LHCN-M2 (cell line): ENCODE measurements at regions not wholly inside any gene's neighbourhood (a gene's known extent, or its start where the extent isn't known, plus 50 kb on each side); places are given as distances from the start of the nearest gene placed in this dataset.
A peak's percentile ranks its signal among the peaks of the same experiment; 100 is the strongest.
"Not testable (repeated sequence)": the region's sequence is repeated elsewhere in the genome, so short reads cannot be mapped to it uniquely, and the experiment has no call there.

Experiments used
- DNase-seq: peaks from one replicate; pipeline ENCODE4 v3.0.0-alpha.2; 2012; ENCODE audit warnings: low read depth

- DNase-seq: no peak
Observed at GRCh38 chr9:129561594-129562281, 59.2 kb downstream of the C9orf50 start.

DNA sequence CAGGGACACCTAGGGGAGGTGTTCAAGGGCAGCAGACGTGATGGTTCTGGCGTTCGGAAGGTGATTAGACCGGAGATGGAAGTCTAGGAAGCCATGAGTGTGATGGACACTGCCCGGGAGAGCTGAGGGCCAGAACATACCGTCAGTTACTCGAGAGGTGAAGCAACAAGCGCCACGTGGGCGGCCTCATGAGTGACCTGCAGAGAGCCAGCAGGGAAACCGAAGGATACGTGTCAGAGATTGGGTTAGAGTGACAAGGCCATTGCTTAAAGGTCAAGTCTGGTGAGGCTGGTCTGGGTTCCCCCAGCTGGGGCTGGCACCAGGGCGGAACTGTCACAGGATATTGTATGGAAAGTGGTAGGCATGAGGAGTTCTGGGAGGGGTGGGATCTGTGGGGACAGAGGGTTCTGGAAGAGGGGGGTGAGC, 60.0 kb downstream of the C9orf50 start:
- DNase-seq: no peak

- no peak for DNase-seq
Observed at GRCh38 chr9:129559506-129559881, 61.4 kb downstream of the C9orf50 start.

- no peak for DNase-seq
Observed at GRCh38 chr9:129558551-129559505, 62.1 kb downstream of the C9orf50 start.

DNA sequence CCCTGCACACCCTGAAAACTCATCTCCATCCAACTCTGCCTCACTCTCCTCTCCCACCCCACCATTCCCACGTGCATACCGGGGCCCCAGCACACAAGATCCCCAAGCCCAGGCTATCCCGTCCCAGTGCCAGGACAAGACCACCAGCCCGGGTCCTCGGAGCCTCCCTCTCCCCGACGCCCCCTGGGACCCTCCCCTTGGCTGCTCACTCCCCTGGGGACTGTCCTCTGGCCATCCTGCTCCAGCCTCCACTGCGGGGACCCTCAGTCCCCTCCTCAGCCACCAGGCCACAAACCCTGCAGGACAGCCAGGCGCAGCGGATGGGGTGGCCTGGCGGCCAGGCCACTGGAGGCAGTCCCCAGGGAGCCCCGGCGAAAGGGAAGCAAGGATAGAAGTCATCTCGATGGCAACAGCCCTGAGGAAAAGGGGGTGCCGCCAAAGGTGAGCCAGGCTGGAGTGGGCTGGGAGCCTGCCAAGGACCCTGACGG, 62.8 kb downstream of the C9orf50 start:
- no peak for DNase-seq

- DNase-seq: no peak
Observed at GRCh38 chr9:129557192-129558036, 63.5 kb downstream of the C9orf50 start.

GRCh38 chr9:129556491-129557191, 64.3 kb downstream of the C9orf50 start:
- no peak for DNase-seq

GRCh38 chr9:129555512-129556215, 65.2 kb downstream of the C9orf50 start:
- DNase-seq: no peak

GRCh38 chr9:129554649-129555048, 66.3 kb downstream of the C9orf50 start:
- no peak for DNase-seq

DNA sequence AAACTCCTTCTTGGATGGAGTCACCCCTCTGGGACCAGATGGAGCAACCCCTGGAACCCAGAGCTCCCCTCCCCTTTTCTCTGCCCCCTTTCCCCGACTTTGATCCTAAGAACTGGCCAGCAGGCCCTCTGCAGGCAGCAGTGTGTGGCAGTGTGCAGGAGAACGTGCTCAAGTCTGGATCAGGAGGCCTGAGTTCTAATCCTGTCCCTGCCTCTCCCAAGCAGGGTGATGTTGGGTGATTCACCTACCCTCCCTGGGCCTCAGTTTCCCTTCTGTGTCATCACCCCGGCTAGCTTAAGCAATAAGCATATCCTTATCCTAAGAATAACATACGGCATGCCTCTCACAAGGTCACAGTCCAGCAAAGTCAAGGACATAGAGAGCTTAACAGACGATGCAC, 67.6 kb downstream of the C9orf50 start:
- no peak for DNase-seq

GRCh38 chr9:129552064-129552463, 68.8 kb downstream of the C9orf50 start:
- DNase-seq: no peak

DNA sequence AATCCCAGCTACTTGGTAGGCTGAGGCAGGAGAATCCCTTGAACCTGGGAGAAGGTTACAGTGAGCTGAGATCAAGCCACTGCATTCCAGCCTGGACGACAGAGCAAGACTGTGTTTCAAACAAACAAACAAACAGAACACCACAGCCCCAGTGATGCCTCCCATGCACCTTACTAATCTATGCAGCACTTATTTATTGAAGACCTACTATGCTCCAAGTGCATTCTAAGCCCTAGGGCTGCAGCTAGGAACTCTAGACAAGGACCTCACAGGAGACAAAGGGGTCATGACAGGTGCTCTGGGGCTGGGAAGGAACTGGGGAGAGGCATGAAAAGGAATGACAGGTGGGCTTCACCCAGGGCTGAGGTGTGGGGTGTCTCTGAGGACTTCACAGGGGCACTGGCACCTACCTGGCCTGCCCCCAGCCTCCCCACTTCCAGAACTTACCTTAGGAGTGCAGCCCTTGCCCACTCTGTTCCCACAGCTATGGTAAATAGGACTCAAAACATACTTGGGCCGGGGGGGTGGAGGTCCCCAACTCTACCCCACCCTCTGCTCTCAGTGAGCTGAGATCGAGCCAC, 69.4 kb downstream of the C9orf50 start:
- DNase-seq: no peak

DNA sequence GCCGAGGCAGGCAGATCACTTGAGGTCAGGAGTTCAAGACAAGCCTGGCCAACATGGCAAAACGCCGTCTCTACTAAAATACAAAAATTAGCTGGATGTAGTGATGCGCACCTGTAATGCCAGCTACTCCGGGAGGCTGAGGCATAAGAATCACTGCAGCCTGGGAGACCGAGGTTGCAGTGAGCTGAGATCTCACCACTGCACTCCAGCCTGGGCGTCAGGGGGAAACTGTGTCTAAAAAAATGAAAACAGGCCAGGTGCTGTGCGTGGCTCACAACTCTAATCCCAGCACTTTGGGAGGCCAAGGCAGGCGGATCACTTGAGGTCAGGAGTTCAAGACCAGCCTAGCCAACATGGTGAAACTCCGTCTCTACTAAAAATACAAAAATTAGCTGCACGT, 69.9 kb downstream of the C9orf50 start:
- DNase-seq: not testable (repeated sequence)

GRCh38 chr9:129550199-129550839, 70.6 kb downstream of the C9orf50 start:
- DNase-seq: peak; percentile 32

DNA sequence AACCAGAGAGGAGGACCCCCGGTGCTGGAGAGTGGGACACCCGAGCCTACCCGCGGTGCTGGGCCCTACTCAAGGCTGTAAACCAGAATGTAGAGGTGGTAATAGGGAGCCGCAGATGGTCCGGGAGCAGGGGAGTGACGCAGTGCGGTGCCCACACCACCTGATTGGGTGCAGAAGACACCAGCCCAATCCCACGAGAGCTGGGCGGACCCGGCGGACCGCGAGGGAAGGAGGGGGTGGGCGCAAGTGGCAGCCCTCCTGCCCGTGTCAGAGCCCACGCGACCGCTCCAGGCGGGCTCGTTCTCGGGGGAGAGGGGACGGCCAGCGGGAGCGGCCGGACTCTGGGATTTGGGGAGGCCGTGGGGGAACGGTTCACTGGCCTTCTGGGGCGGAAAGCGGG, 71.2 kb downstream of the C9orf50 start:
- no peak for DNase-seq

- DNase-seq: no peak
Observed at GRCh38 chr9:129549139-129549538, 71.8 kb downstream of the C9orf50 start.

DNA sequence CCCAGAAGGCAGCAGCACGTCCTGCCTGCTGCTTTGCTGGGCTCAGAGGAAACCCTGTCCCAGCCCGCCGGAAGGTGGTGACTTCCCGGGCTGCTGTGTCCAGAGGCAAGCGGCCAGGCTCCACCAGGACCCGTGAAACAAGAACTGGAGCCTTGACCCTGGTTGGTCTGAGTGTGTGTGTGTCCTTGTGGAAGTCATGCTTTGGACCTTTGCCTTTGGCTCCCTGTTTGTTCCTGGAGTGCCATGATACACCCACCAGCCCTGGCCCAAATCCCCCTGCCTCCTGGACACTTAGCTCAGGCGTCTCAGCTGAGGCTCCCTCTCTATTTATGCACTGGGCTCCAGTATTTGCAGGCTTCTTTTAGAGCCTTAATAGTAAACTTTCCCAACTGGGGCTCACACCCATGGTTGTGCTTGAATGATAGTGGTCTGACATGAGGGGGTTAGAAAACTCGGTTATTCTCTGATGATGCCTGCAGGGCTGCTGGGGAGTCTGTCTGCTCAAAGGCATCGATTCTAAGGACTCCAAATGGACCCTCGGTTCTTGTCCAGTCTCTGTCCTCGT, 72.2 kb downstream of the C9orf50 start:
- no peak for DNase-seq

DNA sequence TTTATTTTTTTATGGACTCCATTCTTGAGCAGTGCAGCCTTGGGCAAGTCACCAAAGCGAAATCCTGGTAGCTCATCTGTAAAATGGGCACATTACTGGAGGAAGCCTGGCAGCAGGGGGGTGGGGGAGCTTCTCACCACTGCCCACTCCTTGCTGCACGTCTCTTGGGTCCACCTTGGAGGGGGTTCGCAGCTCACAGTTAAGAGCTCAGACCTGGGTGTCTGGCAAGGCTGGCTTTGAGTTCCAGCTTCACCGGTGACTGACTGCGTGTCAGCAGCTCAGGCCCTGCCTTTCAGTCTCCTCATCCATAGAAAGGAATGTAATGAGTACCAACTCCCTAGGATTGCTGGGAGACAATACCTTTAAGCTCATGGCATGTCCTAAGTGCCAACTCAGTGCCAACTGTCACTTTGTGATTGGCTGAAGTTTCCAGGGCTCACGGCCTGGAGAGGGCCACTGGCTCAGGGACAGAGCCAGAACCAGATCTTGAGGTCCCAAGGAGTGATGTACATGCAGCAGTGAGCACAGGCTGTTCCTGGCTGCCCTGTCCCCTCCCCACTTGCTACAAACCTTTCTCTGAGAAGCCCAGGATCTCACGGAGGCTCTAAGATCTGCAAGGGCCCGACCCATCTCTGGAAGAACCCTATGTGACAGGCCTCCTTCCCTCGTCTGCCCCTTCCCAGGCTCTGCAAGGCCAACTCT, 72.9 kb downstream of the C9orf50 start:
- no peak for DNase-seq

DNA sequence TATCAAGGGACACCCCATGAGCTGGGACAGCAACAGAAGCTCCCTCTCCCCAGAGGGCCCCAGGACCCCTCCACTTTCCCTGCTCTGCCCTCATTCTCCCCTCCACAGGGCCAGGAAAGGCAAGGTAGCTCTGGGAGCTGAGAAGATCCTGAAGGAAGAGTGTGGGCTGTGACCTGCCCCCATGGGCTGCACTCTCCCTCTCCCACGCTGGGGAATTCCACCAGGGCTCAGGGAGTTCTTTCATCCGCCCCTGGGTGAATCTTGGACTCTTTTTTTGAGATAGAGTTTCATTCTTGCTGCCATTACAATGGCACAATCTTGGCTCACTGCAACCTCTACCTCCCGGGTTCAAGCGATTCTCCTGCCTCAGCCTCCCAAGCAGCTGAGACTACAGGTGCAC, 73.8 kb downstream of the C9orf50 start:
- no peak for DNase-seq
